GM21367 (cell line): ENCODE measurements at regions not wholly inside any gene's neighbourhood (a gene's known extent, or its start where the extent isn't known, plus 50 kb on each side); places are given as distances from the start of the nearest gene placed in this dataset.
"Not testable (repeated sequence)": the region's sequence is repeated elsewhere in the genome, so short reads cannot be mapped to it uniquely, and the experiment has no call there.

Source experiments
- ATAC-seq: cut with Tn5 transposase; IDR thresholded peaks from one replicate; pipeline ENCODE4 v1.9.1; 2021; ENCODE audit not compliant: unreplicated experiment

DNA sequence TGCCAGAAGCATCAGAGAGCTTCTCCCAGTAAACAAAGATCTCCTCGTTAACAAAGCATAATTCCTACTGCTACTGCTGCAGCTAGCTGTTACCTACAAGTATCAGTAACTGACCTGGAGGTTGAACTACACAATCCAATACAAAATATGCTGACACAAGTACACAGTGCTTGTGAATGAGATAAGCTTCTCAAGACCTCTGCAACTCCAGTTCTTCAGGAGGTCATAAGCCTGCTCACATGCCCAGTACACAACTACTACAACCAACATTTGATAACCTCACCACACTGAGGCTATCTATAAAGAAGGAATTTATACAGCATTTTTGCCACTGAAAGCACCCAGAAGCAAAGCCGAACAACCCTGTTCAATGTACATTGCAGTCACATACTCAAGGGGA, 66.7 kb upstream of the SMARCAD1 start:
- ATAC-seq = no peak

DNA sequence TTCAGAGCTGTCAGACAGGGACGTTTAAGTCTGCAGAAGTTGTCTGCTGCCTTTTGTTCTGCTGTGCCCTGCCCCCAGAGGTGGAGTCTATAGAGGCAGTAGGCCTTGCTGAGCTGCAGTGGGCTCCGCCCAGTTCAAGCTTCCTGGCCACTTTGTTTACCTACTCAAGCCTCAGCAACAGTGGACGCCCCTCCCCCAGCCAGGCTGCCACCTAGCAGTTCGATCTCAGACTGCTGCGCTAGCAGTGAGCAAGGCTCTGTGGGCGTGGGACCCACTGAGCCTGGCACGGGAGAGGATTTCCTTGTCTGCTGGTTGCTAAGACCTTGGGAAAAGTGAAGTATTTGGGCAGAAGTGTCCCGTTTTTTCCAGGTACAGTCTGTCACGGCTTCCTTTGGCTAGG, 59.6 kb upstream of the SMARCAD1 start:
- ATAC-seq = not testable (repeated sequence)

DNA sequence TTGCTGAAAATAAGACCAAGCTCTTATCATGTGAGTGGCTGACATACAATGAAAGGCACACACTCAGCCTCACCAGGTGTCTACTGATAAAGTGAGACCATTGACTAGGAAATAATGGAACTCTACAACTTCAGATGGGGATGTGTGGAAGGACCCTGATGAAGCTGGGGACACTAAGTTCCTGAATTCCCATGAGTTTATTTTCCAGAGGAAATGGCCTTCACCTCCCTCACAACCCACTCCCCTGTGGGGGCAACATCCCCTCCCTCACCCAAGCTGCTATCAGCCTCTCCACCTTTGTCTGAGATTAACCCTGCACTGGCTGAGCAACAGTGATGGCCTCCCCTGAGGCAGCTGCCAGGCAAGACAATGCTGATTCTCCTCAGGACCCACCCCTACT, 55.2 kb upstream of the SMARCAD1 start:
- ATAC-seq = no peak

DNA sequence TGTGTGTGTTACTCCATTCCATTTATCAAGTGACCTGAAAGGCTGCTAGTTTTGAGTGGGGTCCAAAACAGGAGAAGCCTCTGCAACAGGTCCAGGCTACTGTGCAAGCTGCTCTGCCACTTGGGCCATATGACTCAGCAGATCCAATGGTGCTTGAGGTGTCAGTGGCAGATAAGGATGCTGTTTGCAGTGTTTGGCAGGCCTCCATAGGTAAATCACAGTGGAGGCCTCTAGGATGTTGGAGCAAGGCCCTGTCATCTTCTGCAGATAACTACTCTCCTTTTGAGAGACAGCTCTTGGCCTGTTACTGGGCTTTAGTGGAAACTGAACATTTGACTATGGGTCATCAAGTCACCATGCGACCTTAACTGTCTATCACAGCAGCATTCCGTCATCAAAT, 52.3 kb upstream of the SMARCAD1 start:
- ATAC-seq = not testable (repeated sequence)

GRCh38 chr4:94156826-94157225, 50.8 kb upstream of the SMARCAD1 start:
- ATAC-seq = no peak
